C4-2B (cell line): ENCODE measurements at regions not wholly inside any gene's neighbourhood (a gene's known extent, or its start where the extent isn't known, plus 50 kb on each side); places are given as distances from the start of the nearest gene placed in this dataset.

ENCODE experiments used
- CTCF ChIP-seq: fragments of 450-650 bp; conservative IDR thresholded peaks from 2 replicates; pipeline ENCODE4 v1.5.1; 2017; ENCODE audit warnings: mild to moderate bottlenecking
- ZFX ChIP-seq: fragments of 450-650 bp; IDR thresholded peaks from 2 replicates; pipeline ENCODE4 v1.6.1; 2017

DNA sequence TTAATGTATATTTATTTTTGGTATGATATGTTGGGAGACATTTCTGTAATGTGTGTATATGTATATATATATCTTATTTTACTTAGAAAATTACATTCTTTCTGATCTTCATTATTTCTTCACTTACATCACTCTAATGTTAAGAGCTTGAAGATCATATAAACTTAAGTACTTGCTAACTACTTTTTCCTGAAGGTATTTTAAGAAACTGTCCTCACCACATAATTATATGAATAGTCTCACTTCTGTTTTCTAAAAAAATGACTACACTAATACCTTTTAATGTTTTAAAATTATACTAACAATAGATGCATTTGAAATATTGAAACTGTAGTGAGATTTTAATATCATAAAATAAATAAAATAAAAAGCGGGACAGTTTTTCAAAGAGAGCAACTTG, 377.1 kb downstream of the LRRIQ3 start:
- TF ChIP-seq CTCF (no peak), ZFX (no peak)
